Heart right ventricle (tissue), 16 donors: ENCODE measurements at regions not wholly inside any gene's neighbourhood (a gene's known extent, or its start where the extent isn't known, plus 50 kb on each side); places are given as distances from the start of the nearest gene placed in this dataset.

Experiments used
- ATAC-seq, 8 donors: fragments of 200-7000 bp; cut with Tn5 transposase; one replicate each; pipeline ENCODE4 v1.9.1; 2020; ENCODE audit warnings: mild to moderate bottlenecking in 8 of 8, moderate library complexity in 8 of 8, moderate number of reproducible peaks in 1 of 8
- DNase-seq, 2 donors: peaks; one replicate each; pipeline ENCODE4 v3.0.0-alpha.2; 2020
- H3K27ac ChIP-seq, 10 donors: fragments of 200-600 bp; sonication (generic) in 2 of 10; one replicate each; pipeline versions ENCODE4 v1.5.0 to v1.8.0; 2020 to 2022; ENCODE audit warnings: mild to moderate bottlenecking in 3 of 10
- H3K27me3 ChIP-seq, 7 donors: fragments of 200-600 bp; one replicate each; pipeline ENCODE4 v1.8.0; 2021 to 2022; ENCODE audit warnings: mild to moderate bottlenecking in 2 of 7
- H3K36me3 ChIP-seq, 9 donors: fragments of 200-600 bp; sonication (generic) in 1 of 9; one replicate each; pipeline versions ENCODE4 v1.5.0 to v1.8.0; 2020 to 2022; ENCODE audit warnings: mild to moderate bottlenecking in 2 of 9
- H3K4me1 ChIP-seq, 9 donors: fragments of 200-600 bp; sonication (generic) in 1 of 9; one replicate each; pipeline versions ENCODE4 v1.5.0 to v1.8.0; 2020 to 2022; ENCODE audit warnings: mild to moderate bottlenecking in 4 of 9
- H3K4me3 ChIP-seq, 10 donors: fragments of 200-600 bp; sonication (generic) in 2 of 10; one replicate each; pipeline versions ENCODE4 v1.5.0 to v1.8.0; 2020 to 2022; ENCODE audit warnings: mild to moderate bottlenecking in 7 of 10, moderate library complexity in 2 of 10
- H3K9me3 ChIP-seq, 11 donors: fragments of 200-600 bp in 10 of 11; sonication (generic) in 2 of 11; one replicate each; pipeline versions ENCODE4 v1.5.0 to v1.8.0; 2013 to 2022; ENCODE audit warnings: mild to moderate bottlenecking in 2 of 11, control low read depth in 1 of 11, moderate library complexity in 1 of 11
- CTCF ChIP-seq, 9 donors: fragments of 200-600 bp; sonication (generic) in 2 of 9; IDR thresholded peaks; one replicate each; pipeline versions ENCODE4 v1.5.0 to v1.8.0; 2021 to 2022; ENCODE audit warnings: antibody characterized with exemption in 9 of 9, mild to moderate bottlenecking in 5 of 9, moderate library complexity in 1 of 9
- WGBS, 2 donors: extraction: QIAGEN DNeasy Blood & Tissue Kit; methylation state at CpG; one replicate each; pipeline ENCODE4 v1.1.7; 2013; ENCODE audit warnings: inconsistent platforms in 1 of 2; 5-methylcytosine and 5-hydroxymethylcytosine counted together
- intact Hi-C, 10 donors: fragments of 100-400 bp; cut with DNase I; formaldehyde crosslinking; loops; one replicate each; pipeline versions ENCODE4 v1.11.1 to v1.14.2; 2022
- donor health status: Arrhythmogenic right ventricular cardiomyopathy.
- donor health status: ischemic (EF 13 %, LVEDD 7.1; RV severe dilation, severe dysfunction).
- donor health status: healthy with polysubstance abuse.
- donor health status: DM: no; HTN: yes; CAD: no.
- donor health status: DM: no; HTN: no; CAD: no.
- donor health status: ischemic (EF 25% LVEDD 6.9; RV normal size, moderate dysfunction).
- donor health status: ischemic (EF 25% LVEDD 5.7; RV mildly dilated, moderate dysfunction).
- donor health status: healthy.
- donor health status: DM: yes; HTN: yes; CAD: no.
- donor health status: Ischemic cardiomyopathy.
- donor health status: ischemic (EF 35%, LVEDD 5.7; RV mildly dilated, moderate dysfunction).
- donor health status: nonischemic (EF 11% LVEDD 7.7; RV severe dilation, severe dysfunction).
- donor health status: DM: yes; HTN: yes; CAD: no.
- donor health status: PGD.
- donor health status: ischemic (EF 29% LVEDD 5.4; RV normal size, mild dysfunction).
- donor health status: nonischemic (EF 23%, LVEDD 6.1; RV moderate dilation, normal function).

- ATAC-seq (peak in 1 of 8 donors; percentile 56), DNase-seq (no peak)
- Histone ChIP-seq H3K4me3 (no peak overlapping the region), H3K9me3 (no peaks in the 10 kb centered on the region), H3K4me1 (peaks cover 0 to 48% (median 6%) of the 10 kb centered on the region in 9 donors), H3K27ac (peak overlapping the region in 1 of 10 donors; percentile 48), H3K27me3 (no peaks in the 10 kb centered on the region), H3K36me3 (no peaks in the 10 kb centered on the region)
- intact Hi-C loops = no loop called here
- WGBS, 2 donors = 65 to 76% methylated on average over 1 of the region's 1 CpG
- TF ChIP-seq CTCF (IDR thresholded peaks at IDR 0.05) = no peak
Observed at GRCh38 chr3:177429079-177429478, 231.8 kb upstream of the TBL1XR1 start.

- Histone ChIP-seq H3K36me3 (no peaks in the 10 kb centered on the region), H3K27me3 (no peaks in the 10 kb centered on the region), H3K27ac (no peak overlapping the region), H3K4me1 (peaks cover 0 to 42% (median 6%) of the 10 kb centered on the region in 9 donors), H3K4me3 (no peak overlapping the region), H3K9me3 (no peaks in the 10 kb centered on the region)
- peak in 1 of 8 donors; percentile 35 for ATAC-seq
- DNase-seq = no peak
- intact Hi-C loops = no loop called here
- no peak for TF ChIP-seq CTCF (IDR thresholded peaks at IDR 0.05)
- 77 to 79% methylated on average over 2 of the region's 2 CpGs for WGBS, 2 donors
Observed at GRCh38 chr3:177429771-177430170, 232.5 kb upstream of the TBL1XR1 start.

- Histone ChIP-seq H3K27ac (no peak overlapping the region), H3K4me3 (no peak overlapping the region), H3K27me3 (no peaks in the 10 kb centered on the region), H3K9me3 (no peaks in the 10 kb centered on the region), H3K36me3 (no peaks in the 10 kb centered on the region), H3K4me1 (peaks cover 0 to 35% (median 6%) of the 10 kb centered on the region in 9 donors)
- ATAC-seq (no peak), DNase-seq (no peak)
- 94 to 96% methylated on average over 5 of the region's 5 CpGs for WGBS, 2 donors
- TF ChIP-seq CTCF (IDR thresholded peaks at IDR 0.05) = no peak
- intact Hi-C loops = no loop called here
Observed at GRCh38 chr3:177430653-177431052, 233.4 kb upstream of the TBL1XR1 start.

GRCh38 chr3:177431525-177432176 is 234.4 kb upstream of the TBL1XR1 start:
- H3K9me3 ChIP-seq = no peaks in the 10 kb centered on the region
- no peak for TF ChIP-seq CTCF (IDR thresholded peaks at IDR 0.05)
- peaks cover 0 to 25% (median 6%) of the 10 kb centered on the region in 9 donors for H3K4me1 ChIP-seq
- DNase-seq = no peak
- no peak overlapping the region for H3K27ac ChIP-seq
- ATAC-seq = peak in 1 of 8 donors; percentile 45
- WGBS, 2 donors = 52% methylated on average over 6 to 7 of the region's 7 CpGs
- H3K36me3 ChIP-seq = no peaks in the 10 kb centered on the region
- H3K27me3 ChIP-seq = no peaks in the 10 kb centered on the region
- H3K4me3 ChIP-seq = no peak overlapping the region
- intact Hi-C loops = no loop called here
